GM12891 (cell line): ENCODE measurements at regions not wholly inside any gene's neighbourhood (a gene's known extent, or its start where the extent isn't known, plus 50 kb on each side); places are given as distances from the start of the nearest gene placed in this dataset.
A peak's percentile ranks its signal among the peaks of the same experiment; 100 is the strongest.

Experiments used
- DNase-seq: peaks from one replicate; pipeline ENCODE4 v3.0.0; 2011; ENCODE audit warnings: low spot score; ENCODE audit not compliant: insufficient read length
- FAIRE-seq: peaks from 2 replicates; lab custom pipeline; 2011; peaks lifted over from hg19 to GRCh38; lab: Jason Lieb, UNC
- PAX5 ChIP-seq: IDR thresholded peaks from 2 replicates; pipeline ENCODE4 v1.6.1; 2011; ENCODE audit warnings: low read length, moderate library complexity, mild to moderate bottlenecking; ENCODE audit not compliant: insufficient read depth, severe bottlenecking
- POLR2A ChIP-seq: IDR thresholded peaks from 2 replicates; pipeline ENCODE4 v1.6.1; 2011; ENCODE audit warnings: low read depth, low read length, control low read depth
- POLR2AphosphoS5 ChIP-seq: IDR thresholded peaks from 2 replicates; pipeline ENCODE4 v1.6.1; 2011; ENCODE audit warnings: low read depth, low read length, control low read depth
- POU2F2 ChIP-seq: IDR thresholded peaks from 2 replicates; pipeline ENCODE4 v1.6.1; 2011; ENCODE audit warnings: low read depth, mild to moderate bottlenecking, control low read depth, low read length, moderate library complexity
- SPI1 ChIP-seq: IDR thresholded peaks from 2 replicates; pipeline ENCODE4 v1.6.1; 2011; ENCODE audit warnings: low read depth, low read length, control low read depth
- TAF1 ChIP-seq: IDR thresholded peaks from 2 replicates; pipeline ENCODE4 v1.6.1; 2011; ENCODE audit warnings: low read depth, low read length, control low read depth

- FAIRE-seq = peak; percentile 40
- no peak for DNase-seq
- no peak for TF ChIP-seq PAX5
- TF ChIP-seq TAF1 = no peak
- no peak for TF ChIP-seq POLR2AphosphoS5
- no peak for TF ChIP-seq POU2F2
- no peak for TF ChIP-seq SPI1
- no peak for TF ChIP-seq POLR2A
These were observed 96.5 kb upstream of the CAST start for GRCh38 chr5:96565582-96566265.

- TF ChIP-seq TAF1 (no peak), POLR2A (no peak), SPI1 (no peak), POU2F2 (no peak), PAX5 (no peak), POLR2AphosphoS5 (no peak)
- no peak for DNase-seq
- FAIRE-seq = peak; percentile 16
These were observed 95.2 kb upstream of the CAST start for GRCh38 chr5:96566833-96567587.

GRCh38 chr5:96569332-96569731 is 92.8 kb upstream of the CAST start:
- TF ChIP-seq POLR2AphosphoS5 = no peak
- TF ChIP-seq POU2F2 = no peak
- no peak for TF ChIP-seq POLR2A
- TF ChIP-seq TAF1 = no peak
- no peak for TF ChIP-seq SPI1
- no peak for TF ChIP-seq PAX5
- no peak for FAIRE-seq
- no peak for DNase-seq

DNA sequence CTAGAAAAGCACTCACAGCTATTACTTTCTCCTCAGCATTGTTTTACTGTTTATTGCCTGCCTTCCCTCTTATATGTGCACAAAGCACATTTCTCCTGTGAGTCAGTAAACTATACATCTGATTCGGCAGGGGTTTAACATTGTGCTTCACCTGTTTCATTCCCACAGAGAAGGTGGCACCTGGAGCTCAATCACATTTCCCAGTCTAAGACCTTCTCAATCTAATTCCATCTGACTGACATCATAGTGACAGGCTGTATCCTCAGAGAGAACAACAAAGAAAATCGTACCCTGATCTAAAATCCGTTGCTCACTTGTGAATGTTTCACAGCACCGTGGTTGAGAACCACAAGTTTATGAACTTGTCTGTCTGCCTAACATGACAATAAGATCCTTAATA is 92.4 kb upstream of the CAST start:
- DNase-seq (no peak), FAIRE-seq (no peak)
- TF ChIP-seq POU2F2 (no peak), PAX5 (no peak), TAF1 (no peak), SPI1 (no peak), POLR2AphosphoS5 (no peak), POLR2A (no peak)

GRCh38 chr5:96572864-96573512 is 89.2 kb upstream of the CAST start:
- no peak for TF ChIP-seq TAF1
- TF ChIP-seq POU2F2 = no peak
- no peak for TF ChIP-seq POLR2A
- no peak for TF ChIP-seq PAX5
- TF ChIP-seq POLR2AphosphoS5 = no peak
- TF ChIP-seq SPI1 = no peak
- no peak for FAIRE-seq
- no peak for DNase-seq

- TF ChIP-seq PAX5 = no peak
- TF ChIP-seq POLR2A = no peak
- TF ChIP-seq SPI1 = no peak
- no peak for TF ChIP-seq TAF1
- TF ChIP-seq POU2F2 = no peak
- TF ChIP-seq POLR2AphosphoS5 = no peak
- FAIRE-seq (no peak), DNase-seq (no peak)
These were observed 88.7 kb upstream of the CAST start for GRCh38 chr5:96573513-96573894.

GRCh38 chr5:96576876-96577275 is 85.3 kb upstream of the CAST start:
- TF ChIP-seq POLR2A (no peak), POLR2AphosphoS5 (no peak), TAF1 (no peak), POU2F2 (no peak), PAX5 (no peak), SPI1 (no peak)
- DNase-seq = no peak
- FAIRE-seq = no peak

DNA sequence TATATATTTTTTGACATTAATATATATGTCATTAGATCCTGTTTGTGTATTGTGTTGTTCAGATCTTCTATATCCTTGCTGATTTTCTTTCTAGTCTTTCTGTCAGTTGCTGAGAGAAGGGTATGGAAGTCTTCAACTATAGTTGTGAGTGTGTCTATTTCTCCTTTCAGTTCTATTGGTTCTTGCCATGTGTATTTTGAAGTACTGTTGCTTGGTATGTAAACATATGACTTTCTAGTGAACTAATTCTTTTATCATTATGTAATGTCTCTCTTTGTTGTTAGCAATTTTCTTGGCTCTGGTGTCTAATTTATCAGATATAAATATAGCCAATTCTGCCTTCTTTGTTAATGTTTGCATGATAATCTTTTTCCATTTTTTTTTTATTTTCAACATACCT is 84.3 kb upstream of the CAST start:
- no peak for FAIRE-seq
- no peak for DNase-seq
- TF ChIP-seq TAF1 (no peak), POU2F2 (no peak), SPI1 (no peak), PAX5 (no peak), POLR2AphosphoS5 (no peak), POLR2A (no peak)

DNA sequence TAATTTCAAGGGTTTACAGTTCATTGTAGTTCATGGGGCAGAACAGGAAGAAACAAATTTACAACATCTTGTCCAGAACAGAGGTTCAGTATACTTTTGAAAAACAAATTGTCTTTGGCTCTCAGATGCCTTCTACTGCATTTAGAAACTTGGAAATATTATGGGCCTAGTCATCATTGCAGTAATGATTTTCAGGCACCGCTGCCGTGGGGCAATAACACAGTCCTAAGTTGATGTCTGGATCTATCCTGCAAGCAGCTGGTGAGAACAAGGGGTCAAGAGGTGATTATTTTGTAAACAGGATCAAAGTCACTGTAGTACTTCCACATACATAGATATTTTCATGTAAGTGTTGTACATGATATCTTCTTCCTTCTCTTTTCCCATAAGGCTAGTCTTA is 82.5 kb upstream of the CAST start:
- DNase-seq (no peak), FAIRE-seq (no peak)
- TF ChIP-seq POU2F2 = no peak
- TF ChIP-seq POLR2AphosphoS5 = no peak
- TF ChIP-seq SPI1 = no peak
- no peak for TF ChIP-seq TAF1
- TF ChIP-seq POLR2A = no peak
- TF ChIP-seq PAX5 = no peak
